Trophoblast cell (in vitro differentiated cells and primary cell): ENCODE measurements at regions not wholly inside any gene's neighbourhood (a gene's known extent, or its start where the extent isn't known, plus 50 kb on each side); places are given as distances from the start of the nearest gene placed in this dataset.

ENCODE experiments used
- DNase-seq, 2 donors: peaks; one replicate each; pipeline ENCODE4 v3.0.0-alpha.2; 2016
- H2AFZ ChIP-seq: 2 replicates; pipeline ENCODE4 v1.6.1; 2013; ENCODE audit warnings: low read length, moderate library complexity, mild to moderate bottlenecking; ENCODE audit not compliant: insufficient read depth, poor library complexity
- H2AK5ac ChIP-seq: 2 replicates; pipeline ENCODE4 v1.6.1; 2013; ENCODE audit warnings: mild to moderate bottlenecking, low read length
- H2BK120ac ChIP-seq: 2 replicates; pipeline ENCODE4 v1.6.1; 2013; ENCODE audit warnings: low read length, mild to moderate bottlenecking, moderate library complexity; ENCODE audit not compliant: insufficient read depth, poor library complexity
- H2BK12ac ChIP-seq: 2 replicates; pipeline ENCODE4 v1.6.1; 2013; ENCODE audit warnings: mild to moderate bottlenecking, low read length, moderate library complexity
- H2BK5ac ChIP-seq: 2 replicates; pipeline ENCODE4 v1.6.1; 2013; ENCODE audit warnings: low read length, low read depth, moderate library complexity, mild to moderate bottlenecking; ENCODE audit not compliant: poor library complexity
- H3K14ac ChIP-seq: 2 replicates; pipeline ENCODE4 v1.6.1; 2013; ENCODE audit warnings: mild to moderate bottlenecking, low read length
- H3K18ac ChIP-seq: 2 replicates; pipeline ENCODE4 v1.6.1; 2013; ENCODE audit warnings: mild to moderate bottlenecking, low read length
- H3K23ac ChIP-seq: 2 replicates; pipeline ENCODE4 v1.6.1; 2013; ENCODE audit warnings: low read length
- H3K27ac ChIP-seq: 2 replicates; pipeline ENCODE4 v1.5.1; 2013; ENCODE audit warnings: low read depth, mild to moderate bottlenecking, inconsistent platforms, low read length, moderate library complexity
- H3K27me3 ChIP-seq: 2 replicates; pipeline ENCODE4 v1.6.1; 2013; ENCODE audit warnings: inconsistent platforms, mild to moderate bottlenecking, low read length, moderate library complexity; ENCODE audit not compliant: insufficient read depth
- H3K36me3 ChIP-seq, 2 experiments: 1 replicate in 1 of 2; 2 replicates in 1 of 2; pipeline ENCODE4 v1.6.1; 2013; ENCODE audit warnings: low read length in 2 of 2, mild to moderate bottlenecking in 2 of 2, moderate library complexity in 1 of 2; ENCODE audit not compliant: insufficient read depth in 2 of 2, control insufficient read depth in 1 of 2
- H3K4ac ChIP-seq: 2 replicates; pipeline ENCODE4 v1.6.1; 2013; ENCODE audit warnings: low read depth, mild to moderate bottlenecking, low read length, moderate library complexity
- H3K4me1 ChIP-seq, 2 experiments: 1 replicate in 1 of 2; 2 replicates in 1 of 2; pipeline ENCODE4 v1.6.1; 2013; ENCODE audit warnings: low read length in 2 of 2, mild to moderate bottlenecking in 2 of 2, moderate library complexity in 1 of 2; ENCODE audit not compliant: insufficient read depth in 2 of 2, control insufficient read depth in 1 of 2
- H3K4me2 ChIP-seq: 2 replicates; pipeline ENCODE4 v1.6.1; 2013; ENCODE audit warnings: inconsistent platforms, mild to moderate bottlenecking, low read length, moderate library complexity
- H3K4me3 ChIP-seq: 2 replicates; pipeline ENCODE4 v1.5.1; 2013; ENCODE audit warnings: mild to moderate bottlenecking, low read depth, low read length, inconsistent platforms
- H3K79me1 ChIP-seq: one replicate; pipeline ENCODE4 v1.6.1; 2013; ENCODE audit warnings: low read length
- H3K79me2 ChIP-seq: 2 replicates; pipeline ENCODE4 v1.6.1; 2013; ENCODE audit warnings: low read length, mild to moderate bottlenecking; ENCODE audit not compliant: control insufficient read depth, insufficient read depth, poor library complexity
- H3K9ac ChIP-seq: 2 replicates; pipeline ENCODE4 v1.6.1; 2013; ENCODE audit warnings: mild to moderate bottlenecking, low read length
- H3K9me3 ChIP-seq: 2 replicates; pipeline ENCODE4 v1.6.1; 2013; ENCODE audit warnings: low read depth, mild to moderate bottlenecking, control low read depth, inconsistent platforms, low read length; ENCODE audit not compliant: insufficient read depth
- H4K12ac ChIP-seq: 2 replicates; pipeline ENCODE4 v1.6.1; 2013; ENCODE audit warnings: low read depth, mild to moderate bottlenecking, low read length, moderate library complexity
- H4K8ac ChIP-seq: 2 replicates; pipeline ENCODE4 v1.6.1; 2013; ENCODE audit warnings: low read depth, mild to moderate bottlenecking, low read length, moderate library complexity
- H4K91ac ChIP-seq: one replicate; pipeline ENCODE4 v1.6.1; 2013; ENCODE audit warnings: low read depth, mild to moderate bottlenecking, low read length, moderate library complexity
- WGBS: extraction: QIAGEN DNeasy Blood & Tissue Kit; methylation state at CpG from one replicate; pipeline ENCODE4 v1.1.7; 2013; ENCODE audit warnings: missing lambda C conversion rate; ENCODE audit not compliant: insufficient read length, insufficient coverage; ENCODE audit errors: extremely low coverage; 5-methylcytosine and 5-hydroxymethylcytosine counted together

DNA sequence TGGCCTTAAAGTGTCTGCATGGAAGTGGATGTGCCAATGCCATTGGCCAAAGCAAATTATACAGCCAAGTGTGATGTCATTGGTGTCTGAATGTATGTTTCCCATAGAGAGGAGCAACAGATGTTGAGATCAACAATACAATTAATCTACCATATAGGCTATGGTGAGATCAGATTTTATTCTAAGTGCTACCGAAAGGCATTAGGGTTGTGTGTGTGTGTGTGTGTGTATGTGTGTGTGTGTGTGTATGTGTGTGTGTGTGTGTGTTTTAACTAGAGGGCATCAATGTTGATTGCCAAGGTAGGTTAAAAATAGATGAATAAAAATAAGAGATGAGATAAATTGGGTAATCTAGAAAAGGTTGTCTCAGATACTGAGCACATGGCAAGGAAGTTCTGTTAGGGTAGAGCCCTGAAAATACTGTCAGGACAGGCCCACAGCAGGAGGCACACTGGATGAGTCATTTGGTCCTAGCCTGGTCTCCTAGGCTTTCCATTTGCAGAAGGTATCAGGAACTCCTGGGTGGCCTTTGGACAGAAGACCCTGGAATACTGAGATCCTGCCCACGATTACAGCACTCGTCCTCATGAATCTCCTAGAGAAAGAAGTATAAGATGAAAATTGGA is 446.0 kb upstream of the PODXL start:
- Histone ChIP-seq H2BK12ac (no peak overlapping the region), H3K36me3 (no peaks in the 10 kb centered on the region), H2BK120ac (no peak overlapping the region), H3K18ac (no peak overlapping the region), H2AFZ (no peak overlapping the region), H3K9ac (no peak overlapping the region), H3K4me1 (no peaks in the 10 kb centered on the region), H2BK5ac (no peak overlapping the region), H4K8ac (no peak overlapping the region), H4K91ac (no peak overlapping the region), H4K12ac (no peak overlapping the region), H3K14ac (no peak overlapping the region), H3K27ac (no peak overlapping the region), H3K4me3 (no peak overlapping the region), H3K79me2 (no peaks in the 10 kb centered on the region), H3K4ac (no peak overlapping the region), H3K9me3 (peaks cover 1% of the 10 kb centered on the region), H3K27me3 (no peaks in the 10 kb centered on the region), H3K79me1 (no peaks in the 10 kb centered on the region), H3K23ac (no peak overlapping the region), H3K4me2 (no peak overlapping the region), H2AK5ac (no peak overlapping the region)
- no CpG with 5 or more reads among the region's 3 CpGs for WGBS
- no peak for DNase-seq

DNA sequence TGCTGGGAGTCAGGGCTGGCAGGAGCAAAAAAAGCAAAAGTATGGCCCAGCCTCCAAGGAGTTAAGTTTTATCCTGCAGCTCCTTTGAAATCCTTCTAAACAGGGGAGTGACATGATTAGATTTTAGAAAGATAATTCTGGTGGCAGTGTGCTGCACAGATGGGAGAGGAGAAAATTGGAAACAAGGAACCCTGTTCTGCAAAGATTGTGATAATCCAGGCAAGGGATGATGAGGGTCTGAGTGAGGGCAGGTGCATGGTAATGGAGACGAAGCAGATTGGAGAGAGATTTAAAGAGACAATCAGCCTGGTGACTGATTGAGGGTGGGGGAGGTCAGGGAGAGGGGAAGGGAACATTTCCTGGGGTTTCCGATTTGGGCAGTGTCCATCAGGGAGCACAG is 444.7 kb upstream of the PODXL start:
- H3K36me3 ChIP-seq = no peaks in the 10 kb centered on the region
- no peak overlapping the region for H3K14ac ChIP-seq
- H4K8ac ChIP-seq = no peak overlapping the region
- no CpG with 5 or more reads among the region's 2 CpGs for WGBS
- no peaks in the 10 kb centered on the region for H3K27me3 ChIP-seq
- no peaks in the 10 kb centered on the region for H3K4me1 ChIP-seq
- no peak overlapping the region for H4K12ac ChIP-seq
- no peaks in the 10 kb centered on the region for H3K79me1 ChIP-seq
- no peak overlapping the region for H3K18ac ChIP-seq
- H2BK5ac ChIP-seq = no peak overlapping the region
- H3K9me3 ChIP-seq = peaks cover 1% of the 10 kb centered on the region
- no peak overlapping the region for H2AK5ac ChIP-seq
- H2BK120ac ChIP-seq = no peak overlapping the region
- no peaks in the 10 kb centered on the region for H3K79me2 ChIP-seq
- H3K4me3 ChIP-seq = peak overlapping the region; percentile 37
- H3K9ac ChIP-seq = no peak overlapping the region
- no peak overlapping the region for H3K4ac ChIP-seq
- H2BK12ac ChIP-seq = no peak overlapping the region
- H3K27ac ChIP-seq = no peak overlapping the region
- H3K23ac ChIP-seq = no peak overlapping the region
- no peak overlapping the region for H3K4me2 ChIP-seq
- no peak for DNase-seq
- no peak overlapping the region for H2AFZ ChIP-seq
- H4K91ac ChIP-seq = no peak overlapping the region

DNA sequence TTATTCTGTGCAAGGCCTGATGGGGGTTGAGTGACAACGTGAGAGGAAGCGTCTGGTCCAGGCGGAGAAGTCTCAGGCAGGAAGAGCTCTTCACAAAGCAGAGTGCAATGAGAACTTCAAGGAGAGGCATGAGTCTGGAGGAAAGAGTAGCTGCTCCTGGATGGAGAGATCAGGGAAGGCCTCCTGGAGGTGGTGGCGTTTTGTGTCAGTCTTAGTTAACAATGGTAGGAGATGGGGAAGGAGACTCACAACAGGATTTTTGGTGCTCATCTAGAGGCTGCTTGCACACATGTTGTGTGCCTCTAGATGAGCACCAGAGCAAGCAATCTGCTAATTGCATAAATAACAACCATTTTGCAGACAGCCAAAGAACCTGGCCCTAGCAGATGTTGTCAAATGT is 442.8 kb upstream of the PODXL start:
- no peak overlapping the region for H3K4me2 ChIP-seq
- H2AK5ac ChIP-seq = no peak overlapping the region
- peaks cover 1% of the 10 kb centered on the region for H3K9me3 ChIP-seq
- no peak overlapping the region for H3K9ac ChIP-seq
- no peaks in the 10 kb centered on the region for H3K27me3 ChIP-seq
- H3K4me3 ChIP-seq = no peak overlapping the region
- H4K8ac ChIP-seq = no peak overlapping the region
- no peaks in the 10 kb centered on the region for H3K79me2 ChIP-seq
- H3K23ac ChIP-seq = no peak overlapping the region
- no peak for DNase-seq
- H3K27ac ChIP-seq = no peak overlapping the region
- H3K4ac ChIP-seq = no peak overlapping the region
- H2BK12ac ChIP-seq = no peak overlapping the region
- no peak overlapping the region for H2AFZ ChIP-seq
- H3K79me1 ChIP-seq = no peaks in the 10 kb centered on the region
- WGBS = no CpG with 5 or more reads among the region's 4 CpGs
- no peak overlapping the region for H4K91ac ChIP-seq
- no peak overlapping the region for H2BK120ac ChIP-seq
- no peak overlapping the region for H3K18ac ChIP-seq
- no peaks in the 10 kb centered on the region for H3K4me1 ChIP-seq
- no peak overlapping the region for H3K14ac ChIP-seq
- H3K36me3 ChIP-seq = no peaks in the 10 kb centered on the region
- no peak overlapping the region for H2BK5ac ChIP-seq
- no peak overlapping the region for H4K12ac ChIP-seq

DNA sequence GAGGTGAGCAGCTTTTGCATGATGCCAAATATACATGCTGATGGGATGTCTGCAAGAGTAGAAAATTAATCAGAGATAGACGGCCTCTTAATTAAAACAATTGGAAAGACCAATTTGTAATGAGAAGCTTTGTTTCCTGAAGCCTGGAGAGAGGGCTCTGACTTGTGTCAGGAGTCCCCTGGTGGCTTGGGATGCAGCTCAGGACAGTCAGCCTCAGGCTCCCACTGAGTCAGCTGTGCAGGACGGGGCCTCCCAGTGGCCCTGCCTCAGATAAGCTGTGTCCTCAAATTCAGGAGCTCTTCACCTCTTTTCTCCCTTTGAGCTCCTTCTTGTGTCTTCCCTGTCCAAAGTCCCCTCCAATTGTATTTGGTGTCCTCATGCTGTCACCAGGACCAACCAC is 438.9 kb upstream of the PODXL start:
- no peak overlapping the region for H3K4ac ChIP-seq
- H3K79me2 ChIP-seq = no peaks in the 10 kb centered on the region
- no CpG with 5 or more reads among the region's 2 CpGs for WGBS

More for the DNA sequence above, 438.9 kb upstream of the PODXL start:
- Histone ChIP-seq H3K4me3 (no peak overlapping the region), H3K27ac (no peak overlapping the region), H3K4me2 (no peak overlapping the region), H4K12ac (no peak overlapping the region), H3K18ac (no peak overlapping the region), H3K27me3 (no peaks in the 10 kb centered on the region), H3K23ac (no peak overlapping the region), H4K91ac (no peak overlapping the region), H2AK5ac (no peak overlapping the region), H2AFZ (no peak overlapping the region), H3K36me3 (no peaks in the 10 kb centered on the region), H3K79me1 (no peaks in the 10 kb centered on the region), H3K9ac (no peak overlapping the region), H3K9me3 (no peaks in the 10 kb centered on the region), H2BK5ac (no peak overlapping the region), H2BK12ac (no peak overlapping the region), H3K14ac (no peak overlapping the region), H3K4me1 (no peaks in the 10 kb centered on the region), H4K8ac (no peak overlapping the region), H2BK120ac (no peak overlapping the region)
- no peak for DNase-seq
